ENCODE measurements at regions not wholly inside any gene's neighbourhood (a gene's known extent, or its start where the extent isn't known, plus 50 kb on each side); places are given as distances from the start of the nearest gene placed in this dataset.

GRCh38 chr4:96729641-96730040 is 889.7 kb downstream of the PDHA2 start:
- Histone ChIP-seq H3K4me2 (replicated peaks; ENCODE audit: extremely low read depth, low read length, poor library complexity, severe bottlenecking) (no peak overlapping the region), H3K27ac (ENCODE audit: low read depth in 1 of 2, low read length in 2 of 2) (no peak overlapping the region), H4K20me1 (ENCODE audit: insufficient read depth, low read length) (no peaks in the 10 kb centered on the region), H2AFZ (ENCODE audit: insufficient read depth, low read depth, low read length, poor library complexity, severe bottlenecking) (no peak overlapping the region), H3K36me3 (replicated peaks in 1 of 2; ENCODE audit: control insufficient read depth in 1 of 2, insufficient read depth in 2 of 2, low read length in 2 of 2) (no peaks in the 10 kb centered on the region), H3K4me3 (replicated peaks in 1 of 3; ENCODE audit: low read depth in 2 of 3, low read length in 3 of 3) (no peak overlapping the region), H3K79me2 (ENCODE audit: insufficient read depth, low read length) (no peaks in the 10 kb centered on the region), H3K9me3 (replicated peaks in 1 of 2; ENCODE audit: control insufficient read depth in 1 of 2, insufficient read depth in 1 of 2, low read length in 2 of 2) (peaks cover 8 to 12% of the 10 kb centered on the region in 2 donors), H3K27me3 (ENCODE audit: control insufficient read depth in 2 of 2, insufficient read depth in 2 of 2, low read length in 2 of 2) (no peaks in the 10 kb centered on the region), H3K4me1 (ENCODE audit: control insufficient read depth in 1 of 2, insufficient read depth in 2 of 2, low read length in 2 of 2) (no peaks in the 10 kb centered on the region), H3K9ac (ENCODE audit: insufficient read depth, low read length, poor library complexity, severe bottlenecking) (no peak overlapping the region)
- peaks cover 0 to 17% (median 3%) of the 10 kb centered on the region in 7 donors for H3K9me3 Mint-ChIP-seq
- no peak for TF ChIP-seq CTCF (IDR thresholded peaks at IDR 0.05)
- intact Hi-C loops (cut with micrococcal nuclease): no loop called here
- H3K36me3 Mint-ChIP-seq: no peaks in the 10 kb centered on the region
- no peak overlapping the region for H3K27ac Mint-ChIP-seq
- no peaks in the 10 kb centered on the region for H3K27me3 Mint-ChIP-seq (ENCODE audit: low read depth in 3 of 3)
- no peak for DNase-seq
- no peak overlapping the region for H3K4me3 Mint-ChIP-seq
- H3K4me1 Mint-ChIP-seq: no peaks in the 10 kb centered on the region

- no peaks in the 10 kb centered on the region for H3K79me2 ChIP-seq (ENCODE audit: insufficient read depth, low read length)
- H3K36me3 ChIP-seq (replicated peaks in 1 of 2; ENCODE audit: control insufficient read depth in 1 of 2, insufficient read depth in 2 of 2, low read length in 2 of 2): no peaks in the 10 kb centered on the region
- intact Hi-C loops (cut with micrococcal nuclease): no loop called here
- H2AFZ ChIP-seq (ENCODE audit: insufficient read depth, low read depth, low read length, poor library complexity, severe bottlenecking): no peak overlapping the region
- H3K4me3 Mint-ChIP-seq: no peak overlapping the region
- no peak overlapping the region for H3K4me2 ChIP-seq (replicated peaks; ENCODE audit: extremely low read depth, low read length, poor library complexity, severe bottlenecking)
- no peaks in the 10 kb centered on the region for H4K20me1 ChIP-seq (ENCODE audit: insufficient read depth, low read length)
- no peak overlapping the region for H3K9ac ChIP-seq (ENCODE audit: insufficient read depth, low read length, poor library complexity, severe bottlenecking)
- H3K27ac ChIP-seq (ENCODE audit: low read depth in 1 of 2, low read length in 2 of 2): no peak overlapping the region
- H3K27ac Mint-ChIP-seq: no peak overlapping the region
- no peaks in the 10 kb centered on the region for H3K36me3 Mint-ChIP-seq
- H3K4me3 ChIP-seq (replicated peaks in 1 of 3; ENCODE audit: low read depth in 2 of 3, low read length in 3 of 3): no peak overlapping the region
- TF ChIP-seq CTCF (IDR thresholded peaks at IDR 0.05): no peak
- H3K4me1 Mint-ChIP-seq: no peaks in the 10 kb centered on the region
- no peaks in the 10 kb centered on the region for H3K27me3 Mint-ChIP-seq (ENCODE audit: low read depth in 3 of 3)
- peaks cover 8 to 12% of the 10 kb centered on the region in 2 donors for H3K9me3 ChIP-seq (replicated peaks in 1 of 2; ENCODE audit: control insufficient read depth in 1 of 2, insufficient read depth in 1 of 2, low read length in 2 of 2)
- DNase-seq: no peak
- no CpG with 5 or more reads among the region's 3 CpGs for WGBS (ENCODE audit: insufficient coverage)
- H3K27me3 ChIP-seq (ENCODE audit: control insufficient read depth in 2 of 2, insufficient read depth in 2 of 2, low read length in 2 of 2): no peaks in the 10 kb centered on the region
- H3K4me1 ChIP-seq (ENCODE audit: control insufficient read depth in 1 of 2, insufficient read depth in 2 of 2, low read length in 2 of 2): no peaks in the 10 kb centered on the region
- peaks cover 0 to 17% (median 3%) of the 10 kb centered on the region in 7 donors for H3K9me3 Mint-ChIP-seq
These were observed 890.5 kb downstream of the PDHA2 start for GRCh38 chr4:96730432-96730831.
